Upper lobe of left lung (tissue), 6 donors: ENCODE measurements at regions not wholly inside any gene's neighbourhood (a gene's known extent, or its start where the extent isn't known, plus 50 kb on each side); places are given as distances from the start of the nearest gene placed in this dataset.

Experiments
- ATAC-seq, 2 donors: fragments of 200-7000 bp; cut with Tn5 transposase; one replicate each; pipeline ENCODE4 v1.9.1; 2022; ENCODE audit warnings: mild to moderate bottlenecking in 2 of 2, moderate library complexity in 2 of 2; ENCODE audit not compliant: low FRiP score in 2 of 2
- DNase-seq, 2 donors: peaks; one replicate each; pipeline ENCODE4 v3.0.0-alpha.2; 2019 to 2020
- H3K27ac ChIP-seq, 4 donors: fragments of 200-600 bp; sonication (generic); one replicate each; pipeline ENCODE4 v1.5.1; 2016 to 2019
- H3K27me3 ChIP-seq, 4 donors: fragments of 200-600 bp; sonication (generic); one replicate each; pipeline ENCODE4 v1.5.1; 2017 to 2019
- H3K36me3 ChIP-seq, 4 donors: fragments of 200-600 bp; sonication (generic); one replicate each; pipeline ENCODE4 v1.5.1; 2016 to 2019
- H3K4me1 ChIP-seq, 4 donors: fragments of 200-600 bp; sonication (generic); one replicate each; pipeline ENCODE4 v1.5.1; 2018 to 2019
- H3K4me3 ChIP-seq, 4 donors: fragments of 200-600 bp; sonication (generic); one replicate each; pipeline ENCODE4 v1.5.1; 2017 to 2019; ENCODE audit warnings: mild to moderate bottlenecking in 2 of 4, moderate library complexity in 1 of 4
- H3K9me3 ChIP-seq, 4 donors: fragments of 200-600 bp; sonication (generic); one replicate each; pipeline ENCODE4 v1.5.1; 2018 to 2019
- EP300 ChIP-seq, 4 donors: sonication (generic); formaldehyde crosslinking; IDR thresholded peaks; one replicate each; pipeline ENCODE4 v1.5.1; 2017; ENCODE audit warnings: antibody characterized with exemption in 4 of 4, control low read depth in 2 of 4
- POLR2A ChIP-seq, 4 donors: fragments of 450-650 bp; IDR thresholded peaks; one replicate each; pipeline ENCODE4 v1.5.1; 2016 to 2017; ENCODE audit warnings: antibody characterized with exemption in 4 of 4, mild to moderate bottlenecking in 2 of 4
- POLR2AphosphoS5 ChIP-seq, 2 donors: sonication (generic); formaldehyde crosslinking; IDR thresholded peaks; one replicate each; pipeline ENCODE4 v1.5.1; 2017; ENCODE audit warnings: antibody characterized with exemption in 2 of 2
- WGBS, 2 donors: methylation state at CpG; one replicate each; pipeline ENCODE4 v1.1.5; 2017 to 2018; 5-methylcytosine and 5-hydroxymethylcytosine counted together
- TF ChIP-seq, protein P1 (sequence below), 6 experiments: fragments of 450-650 bp in 4 of 6; fragments of 200-600 bp in 2 of 6; sonication (generic) in 2 of 6; IDR thresholded peaks; one replicate each; pipeline ENCODE4 v1.5.1; 2016 to 2019; ENCODE audit warnings: antibody characterized with exemption in 6 of 6
- donor health status: DM: no; HTN: no; CAD: no; lungs with moderate emphysema.
- donor health status: DM: no; HTN: yes; CAD: no; lungs with severe emphysema.

DNA sequence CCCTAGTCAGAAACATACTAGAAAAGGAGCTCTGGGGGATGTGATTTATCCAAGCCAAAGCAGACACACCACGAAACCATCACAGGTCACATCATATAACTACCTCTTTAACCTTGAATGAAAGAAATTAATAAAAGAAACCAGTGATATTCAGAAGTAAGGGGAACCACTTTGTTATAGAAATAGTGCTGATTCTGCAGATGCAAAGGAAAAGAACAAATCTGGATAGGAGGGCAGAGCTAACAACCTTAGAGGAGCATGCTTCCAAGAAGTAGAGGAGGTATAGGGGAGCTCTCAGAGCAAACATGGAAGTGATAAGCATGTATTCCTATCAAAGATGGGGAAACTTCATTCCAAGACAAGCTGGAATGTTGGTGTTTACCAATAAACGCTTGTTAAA lies 117.0 kb upstream of the MDM1 start:
- DNase-seq, result no peak
- 95 to 98% methylated on average over 2 of the region's 2 CpGs for WGBS, 2 donors
- no peaks in the 10 kb centered on the region for H3K27me3 ChIP-seq
- no peak overlapping the region for H3K27ac ChIP-seq
- ATAC-seq, result no peak
- H3K4me3 ChIP-seq, result no peak overlapping the region
- H3K4me1 ChIP-seq, result peaks cover 14 to 43% (median 32%) of the 10 kb centered on the region in 4 donors
- no peak for TF ChIP-seq EP300 (IDR thresholded peaks at IDR 0.05)
- TF ChIP-seq, protein P1, sequence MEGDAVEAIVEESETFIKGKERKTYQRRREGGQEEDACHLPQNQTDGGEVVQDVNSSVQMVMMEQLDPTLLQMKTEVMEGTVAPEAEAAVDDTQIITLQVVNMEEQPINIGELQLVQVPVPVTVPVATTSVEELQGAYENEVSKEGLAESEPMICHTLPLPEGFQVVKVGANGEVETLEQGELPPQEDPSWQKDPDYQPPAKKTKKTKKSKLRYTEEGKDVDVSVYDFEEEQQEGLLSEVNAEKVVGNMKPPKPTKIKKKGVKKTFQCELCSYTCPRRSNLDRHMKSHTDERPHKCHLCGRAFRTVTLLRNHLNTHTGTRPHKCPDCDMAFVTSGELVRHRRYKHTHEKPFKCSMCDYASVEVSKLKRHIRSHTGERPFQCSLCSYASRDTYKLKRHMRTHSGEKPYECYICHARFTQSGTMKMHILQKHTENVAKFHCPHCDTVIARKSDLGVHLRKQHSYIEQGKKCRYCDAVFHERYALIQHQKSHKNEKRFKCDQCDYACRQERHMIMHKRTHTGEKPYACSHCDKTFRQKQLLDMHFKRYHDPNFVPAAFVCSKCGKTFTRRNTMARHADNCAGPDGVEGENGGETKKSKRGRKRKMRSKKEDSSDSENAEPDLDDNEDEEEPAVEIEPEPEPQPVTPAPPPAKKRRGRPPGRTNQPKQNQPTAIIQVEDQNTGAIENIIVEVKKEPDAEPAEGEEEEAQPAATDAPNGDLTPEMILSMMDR (IDR thresholded peaks at IDR 0.05), result no peak
- TF ChIP-seq POLR2AphosphoS5 (IDR thresholded peaks at IDR 0.05), result no peak
- TF ChIP-seq POLR2A (IDR thresholded peaks at IDR 0.05), result no peak
- no peaks in the 10 kb centered on the region for H3K36me3 ChIP-seq
- no peaks in the 10 kb centered on the region for H3K9me3 ChIP-seq

DNA sequence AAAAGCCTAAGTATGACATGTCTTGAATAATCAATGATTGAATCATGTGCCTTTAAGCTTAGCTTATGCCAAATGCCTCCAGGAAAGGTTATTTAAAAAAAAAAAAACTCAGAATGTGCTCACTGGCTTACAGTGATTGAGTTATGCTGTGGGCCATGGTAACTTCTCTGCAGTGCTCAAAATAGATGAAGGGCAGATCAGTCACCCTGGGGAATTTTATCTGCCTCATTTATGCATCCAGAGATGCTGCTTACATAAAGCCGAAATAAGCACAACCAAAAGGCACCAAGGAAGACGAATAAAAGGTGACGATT lies 118.7 kb upstream of the MDM1 start:
- no peaks in the 10 kb centered on the region for H3K27me3 ChIP-seq
- H3K4me3 ChIP-seq, result no peak overlapping the region
- TF ChIP-seq, protein P1 (IDR thresholded peaks at IDR 0.05), result no peak
- TF ChIP-seq EP300 (IDR thresholded peaks at IDR 0.05), result no peak
- no peak for TF ChIP-seq POLR2AphosphoS5 (IDR thresholded peaks at IDR 0.05)
- no peak for TF ChIP-seq POLR2A (IDR thresholded peaks at IDR 0.05)
- no peaks in the 10 kb centered on the region for H3K9me3 ChIP-seq
- H3K36me3 ChIP-seq, result no peaks in the 10 kb centered on the region
- no peak for DNase-seq
- H3K4me1 ChIP-seq, result peaks cover 30 to 54% (median 47%) of the 10 kb centered on the region in 4 donors
- H3K27ac ChIP-seq, result peak overlapping the region in 3 of 4 donors; percentile 25 to 69 (median 56)
- 73 to 80% methylated on average over 3 of the region's 3 CpGs for WGBS, 2 donors
- no peak for ATAC-seq

- H3K27me3 ChIP-seq, result no peaks in the 10 kb centered on the region
- H3K4me3 ChIP-seq, result no peak overlapping the region
- H3K4me1 ChIP-seq, result peaks cover 33 to 53% (median 50%) of the 10 kb centered on the region in 4 donors
- H3K27ac ChIP-seq, result peak overlapping the region; percentile 1 to 69 (median 40)
- ATAC-seq (peak; percentile 72 to 77), DNase-seq (peak in 1 of 2 donors; percentile 23)
- H3K36me3 ChIP-seq, result no peaks in the 10 kb centered on the region
- no peaks in the 10 kb centered on the region for H3K9me3 ChIP-seq
- WGBS, 2 donors, result 19 to 25% methylated on average over 6 of the region's 6 CpGs
- TF ChIP-seq, protein P1 (IDR thresholded peaks at IDR 0.05), result no peak
- peak in 1 of 2 donors; percentile 29 for TF ChIP-seq POLR2AphosphoS5 (IDR thresholded peaks at IDR 0.05)
Measured at GRCh38 chr12:68451261-68452077, 119.3 kb upstream of the MDM1 start.

GRCh38 chr12:68452078-68452715 lies 120.0 kb upstream of the MDM1 start:
- Histone ChIP-seq H3K27ac (peak overlapping the region; percentile 1 to 56 (median 18)), H3K27me3 (no peaks in the 10 kb centered on the region), H3K9me3 (no peaks in the 10 kb centered on the region), H3K4me3 (no peak overlapping the region), H3K36me3 (no peaks in the 10 kb centered on the region), H3K4me1 (peaks cover 33 to 49% (median 44%) of the 10 kb centered on the region in 4 donors)
- ATAC-seq, result peak in 1 of 2 donors; percentile 20
- no peak for DNase-seq
- no peak for TF ChIP-seq EP300 (IDR thresholded peaks at IDR 0.05)
- no peak for TF ChIP-seq POLR2AphosphoS5 (IDR thresholded peaks at IDR 0.05)
- no peak for TF ChIP-seq POLR2A (IDR thresholded peaks at IDR 0.05)
- TF ChIP-seq, protein P1 (IDR thresholded peaks at IDR 0.05), result no peak
- 36% methylated on average over 3 of the region's 3 CpGs for WGBS, 2 donors
